GM18498 (cell line): ENCODE measurements at regions not wholly inside any gene's neighbourhood (a gene's known extent, or its start where the extent isn't known, plus 50 kb on each side); places are given as distances from the start of the nearest gene placed in this dataset.
"Not testable (repeated sequence)": the region's sequence is repeated elsewhere in the genome, so short reads cannot be mapped to it uniquely, and the experiment has no call there.

ENCODE experiments used
- ATAC-seq: cut with Tn5 transposase; IDR thresholded peaks from one replicate; pipeline ENCODE4 v1.9.1; 2021; ENCODE audit warnings: mild to moderate bottlenecking, moderate library complexity; ENCODE audit not compliant: unreplicated experiment

DNA sequence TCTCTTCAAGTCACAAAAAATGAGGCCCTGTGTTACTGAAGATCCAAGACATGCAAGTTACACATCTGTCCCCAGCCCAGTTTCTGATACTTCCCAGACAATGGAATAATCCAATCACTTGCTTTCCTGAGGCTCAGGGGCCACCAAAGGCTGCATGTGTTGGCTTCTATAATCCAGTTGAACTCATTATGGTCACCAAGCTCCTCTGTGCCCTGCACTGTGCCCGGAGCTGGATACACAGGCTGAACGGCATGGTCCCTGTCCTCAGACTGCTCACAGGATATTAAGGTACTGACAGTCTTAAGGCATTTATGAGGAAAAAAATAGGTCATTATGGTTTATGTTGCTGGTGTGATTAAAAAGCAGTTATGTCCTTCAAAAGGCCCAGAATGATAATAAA is 117.0 kb upstream of the SYT6 start:
- ATAC-seq = no peak

DNA sequence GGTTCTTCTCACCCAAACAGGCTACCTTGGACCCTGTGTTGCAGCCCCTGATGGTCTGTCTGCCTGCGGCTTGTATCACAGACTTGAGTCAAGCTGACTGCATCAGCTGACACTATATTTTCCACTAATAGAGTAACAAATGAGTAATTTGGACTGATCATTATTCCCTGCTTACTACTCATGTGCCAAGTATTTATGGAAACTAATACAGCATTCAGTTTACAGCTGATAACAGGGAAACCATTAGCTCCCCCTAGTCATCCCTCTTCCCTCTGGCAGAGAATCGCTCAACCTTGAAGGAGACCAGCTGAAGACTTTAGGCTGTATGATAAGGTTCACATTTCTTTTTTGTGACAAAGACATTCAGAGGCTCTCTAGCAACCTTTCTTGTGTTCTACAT is 116.6 kb upstream of the SYT6 start:
- no peak for ATAC-seq

DNA sequence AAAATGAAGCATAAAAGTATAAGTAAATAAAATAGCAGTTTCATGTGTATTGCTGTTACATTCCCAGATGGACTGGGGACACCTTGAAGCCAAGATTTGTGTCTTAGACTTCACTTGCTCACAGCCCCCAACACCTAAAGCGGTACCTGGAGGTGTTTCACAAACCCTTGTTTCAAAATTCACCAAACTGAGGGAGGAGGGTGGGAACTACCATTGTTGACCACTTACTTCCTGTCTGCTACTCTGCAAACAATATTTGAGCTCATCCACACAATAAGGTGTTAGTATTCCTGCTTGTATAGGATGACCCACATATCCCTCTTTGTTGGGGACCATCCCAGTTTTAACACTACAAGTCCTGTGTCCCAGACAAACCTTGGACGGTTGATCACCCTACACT is 115.9 kb upstream of the SYT6 start:
- ATAC-seq = no peak

DNA sequence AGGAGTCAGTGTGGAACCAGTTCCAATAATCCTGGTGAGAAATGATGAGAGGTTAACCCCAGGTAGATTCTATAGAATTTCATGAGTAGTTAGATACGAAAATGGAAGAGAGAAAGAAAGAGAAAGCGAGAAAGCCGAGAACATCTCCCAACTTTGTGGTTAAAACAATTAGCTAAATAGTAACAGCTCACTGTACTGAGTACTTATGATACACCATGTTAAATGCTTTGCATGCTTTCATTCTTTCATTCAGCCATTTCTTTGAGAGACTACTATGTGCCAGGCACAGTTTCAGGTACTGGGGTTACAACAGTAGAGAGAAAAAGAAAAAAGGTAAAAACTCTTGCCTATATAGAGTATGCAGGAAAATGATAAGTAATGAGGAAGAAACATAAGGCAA is 109.7 kb upstream of the SYT6 start:
- peak; percentile 99 for ATAC-seq

DNA sequence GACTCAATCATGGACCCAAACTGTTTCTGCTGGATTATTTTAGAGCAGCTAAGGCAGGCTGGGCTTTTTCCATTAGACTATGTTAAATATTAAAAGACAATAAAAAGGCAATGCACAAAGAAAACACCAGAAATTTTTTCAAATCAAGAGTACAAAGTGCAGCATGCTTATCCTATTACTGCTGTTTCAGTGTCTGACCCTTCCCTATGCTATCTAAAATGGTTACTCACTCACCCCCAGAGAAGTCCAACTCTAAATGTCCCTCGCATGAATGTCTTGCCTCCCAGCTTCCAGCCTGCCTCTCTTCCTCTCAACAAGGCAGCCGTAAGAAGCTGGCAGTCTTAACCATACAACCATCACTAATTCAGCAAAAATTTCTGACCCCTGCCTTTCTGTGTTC is 108.7 kb upstream of the SYT6 start:
- no peak for ATAC-seq

DNA sequence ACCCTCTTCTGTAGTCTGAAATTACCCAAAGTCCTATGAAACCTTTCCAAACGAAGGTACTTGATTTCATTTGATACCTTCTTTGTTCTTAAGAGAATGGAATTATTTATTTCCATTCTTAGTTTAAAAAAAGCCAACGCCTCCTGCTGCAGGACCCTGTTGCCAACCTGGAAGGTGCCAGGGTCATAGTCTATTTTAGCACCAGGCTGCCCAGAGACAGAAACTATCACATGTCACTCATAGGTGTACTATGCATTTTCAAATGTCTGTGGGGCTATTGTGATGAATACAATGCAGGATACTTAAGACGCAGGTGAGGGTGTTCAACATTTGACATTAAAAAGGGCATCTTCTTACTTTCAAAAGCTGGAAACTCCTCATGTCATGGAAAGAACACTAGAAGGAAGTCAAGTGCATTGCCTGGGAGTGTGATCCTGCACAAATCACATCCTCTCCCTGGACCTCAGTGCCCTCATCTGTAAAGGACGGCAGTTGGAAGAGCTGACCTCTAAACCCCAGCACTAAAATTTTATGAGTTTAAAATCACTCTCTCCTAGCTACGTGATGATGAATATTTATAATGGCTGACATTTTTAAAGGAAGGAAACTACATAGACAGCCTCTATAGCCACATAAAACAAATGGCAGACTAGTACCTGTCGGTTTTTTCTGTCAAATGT is 107.3 kb upstream of the SYT6 start:
- ATAC-seq = no peak

DNA sequence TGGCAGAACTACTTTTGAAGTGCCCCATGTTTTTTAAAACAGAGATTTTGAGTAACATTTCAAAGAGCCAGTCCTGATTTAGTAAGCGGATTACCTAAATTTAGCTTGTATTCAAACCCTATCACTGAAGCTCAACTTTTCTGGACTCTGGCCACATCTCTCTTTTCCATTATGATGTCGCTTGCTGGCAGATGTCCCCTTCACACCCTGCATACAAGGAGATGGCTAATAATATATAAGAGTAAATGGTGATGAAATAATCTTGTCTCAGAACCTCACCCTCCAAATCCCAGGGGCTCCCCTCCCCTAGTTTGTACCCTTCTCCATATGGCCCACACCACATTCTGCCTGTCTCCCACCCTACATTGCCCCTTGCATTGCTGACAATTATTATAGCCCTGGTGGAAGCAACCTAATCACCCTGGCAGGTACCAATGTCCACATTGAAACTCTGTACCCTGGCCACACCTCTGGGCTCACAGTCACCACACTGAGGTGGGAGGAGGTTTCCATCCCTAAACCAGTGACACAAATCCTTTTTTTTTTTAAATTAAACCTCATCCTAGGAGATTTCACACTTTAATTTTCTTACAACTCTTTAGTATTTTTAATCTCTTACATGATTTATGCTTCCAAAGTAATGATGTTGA is 106.0 kb upstream of the SYT6 start:
- ATAC-seq = no peak

DNA sequence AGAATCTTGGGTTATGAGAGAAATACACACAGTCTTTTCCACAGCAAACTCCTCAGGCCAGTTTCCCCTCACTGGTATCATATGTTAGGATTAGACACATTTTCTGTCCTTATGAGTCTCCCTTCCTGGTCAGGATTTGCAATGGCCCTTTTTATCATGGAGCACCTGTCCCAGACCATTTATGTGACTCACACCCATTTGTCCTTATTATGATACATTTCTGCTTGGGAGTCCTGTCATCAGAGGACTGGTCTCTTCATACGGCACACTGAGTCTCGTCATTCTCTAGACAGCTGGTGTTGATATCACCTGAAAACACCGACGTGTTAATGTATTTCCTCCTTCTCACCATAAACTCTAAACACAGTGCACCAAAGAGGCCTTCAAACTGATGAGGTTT is 105.0 kb upstream of the SYT6 start:
- ATAC-seq = no peak

DNA sequence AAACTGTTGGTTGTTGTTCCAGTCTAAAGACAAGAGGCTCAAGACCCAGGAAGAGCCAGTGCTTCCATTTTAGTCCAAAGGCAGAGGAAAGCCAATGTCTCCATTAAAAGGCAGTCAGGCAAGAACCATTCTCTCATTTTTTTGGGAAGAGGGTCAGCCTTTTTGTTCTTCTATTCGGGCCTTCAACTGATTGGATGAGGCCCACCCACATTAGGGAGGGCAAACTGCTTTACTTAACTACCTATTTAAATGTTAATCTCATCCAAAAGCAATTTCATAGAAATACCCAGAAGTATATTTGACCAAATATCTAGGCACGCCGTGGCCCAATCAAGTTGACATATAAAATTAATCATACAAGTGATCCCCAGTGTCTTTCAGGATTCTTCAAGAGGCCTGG is 104.4 kb upstream of the SYT6 start:
- no peak for ATAC-seq

DNA sequence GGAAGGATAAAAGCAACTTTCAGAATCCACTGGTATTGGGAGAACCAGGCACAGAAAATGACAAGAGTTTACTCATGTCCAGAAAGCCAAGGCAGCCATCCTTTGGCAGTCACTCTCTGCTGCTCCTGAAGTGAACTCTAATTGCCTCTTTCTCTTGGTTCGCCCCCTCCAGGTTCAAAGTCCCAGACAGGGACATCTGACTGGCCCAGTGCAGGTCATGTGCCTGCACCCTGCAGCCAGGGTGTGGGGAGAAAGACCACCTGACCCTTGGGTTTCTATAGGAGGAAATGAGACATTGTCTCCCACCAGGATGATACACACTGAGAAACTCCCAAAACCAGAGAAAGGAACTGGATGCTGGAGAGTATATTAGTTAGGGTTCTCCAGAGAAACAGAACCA is 103.9 kb upstream of the SYT6 start:
- ATAC-seq = no peak

DNA sequence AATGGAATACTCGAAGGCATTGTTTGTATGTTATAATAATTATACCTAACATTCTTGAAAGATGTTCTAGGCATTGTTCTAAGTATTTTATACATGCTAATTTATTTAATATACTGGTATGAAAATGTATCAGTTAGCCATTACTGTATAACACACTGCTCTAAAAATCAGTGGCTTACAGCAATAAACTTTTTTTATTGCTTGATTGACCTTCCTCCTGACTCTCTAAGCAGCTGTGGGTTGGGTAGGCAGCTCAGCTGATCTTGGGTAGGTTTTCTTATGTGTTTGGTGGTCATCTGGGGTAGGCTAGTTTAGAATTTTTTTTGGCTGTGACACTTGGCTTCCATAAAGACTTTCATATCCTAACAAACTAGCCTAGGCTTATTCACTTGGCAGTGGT is 100.2 kb upstream of the SYT6 start:
- ATAC-seq = no peak

DNA sequence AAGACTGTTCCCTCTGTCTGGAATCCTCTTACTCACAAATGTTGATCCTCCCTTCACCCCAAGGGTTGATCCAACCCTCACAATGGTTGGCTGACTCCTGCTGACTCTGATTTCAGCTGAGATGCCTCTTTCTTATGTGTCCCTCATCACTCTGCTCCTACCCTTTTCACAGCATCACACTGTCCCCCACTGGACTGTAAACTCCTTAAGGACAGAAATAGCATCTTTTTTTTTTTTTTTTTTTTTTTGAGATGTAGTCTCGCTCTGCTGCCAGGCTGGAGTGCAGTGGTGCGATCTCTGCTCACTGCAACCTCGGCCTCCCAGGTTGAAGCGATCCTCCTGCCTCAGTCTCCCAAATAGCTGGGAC is 97.9 kb upstream of the SYT6 start:
- ATAC-seq = no peak

DNA sequence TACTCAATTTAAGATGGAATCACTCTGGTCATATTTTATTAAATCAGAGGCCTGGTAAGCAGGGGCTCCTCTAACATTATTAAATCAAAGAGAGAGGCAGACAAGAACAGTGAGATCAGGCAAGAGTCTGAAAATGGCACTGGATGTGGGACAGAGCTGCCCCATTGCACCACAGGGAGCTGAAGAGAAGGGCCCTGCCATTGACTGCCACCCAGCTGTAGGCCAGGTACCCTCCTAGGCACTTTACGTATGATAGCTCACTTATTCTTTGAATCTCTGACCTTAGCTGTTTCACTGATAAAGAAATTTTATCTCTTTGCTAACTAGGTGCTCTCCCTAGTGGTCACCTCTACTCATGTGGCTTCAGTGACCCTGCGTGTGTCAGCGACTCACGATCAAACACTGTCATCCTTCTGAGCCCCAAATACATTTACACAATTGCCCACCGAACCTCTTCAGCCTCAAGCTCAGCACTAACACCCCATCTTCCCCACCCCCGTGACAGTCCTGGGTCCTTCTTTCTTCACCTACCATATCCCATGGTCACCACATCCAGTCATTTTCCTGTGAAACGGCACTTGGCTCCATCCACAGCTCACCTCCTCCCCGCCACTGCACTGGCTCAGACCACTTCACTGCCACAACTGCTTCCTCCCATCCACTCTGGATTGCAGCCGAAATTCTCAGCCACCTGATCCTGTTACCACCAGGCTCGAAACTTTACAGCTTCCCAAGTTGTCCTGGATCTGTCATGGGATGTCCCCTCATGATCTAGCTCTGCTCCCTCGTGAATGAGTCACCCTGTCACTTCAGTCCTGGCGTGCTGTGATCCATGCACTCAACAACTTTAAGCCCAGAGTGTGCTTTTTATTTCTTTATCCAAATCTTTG is 97.3 kb upstream of the SYT6 start:
- ATAC-seq = no peak

DNA sequence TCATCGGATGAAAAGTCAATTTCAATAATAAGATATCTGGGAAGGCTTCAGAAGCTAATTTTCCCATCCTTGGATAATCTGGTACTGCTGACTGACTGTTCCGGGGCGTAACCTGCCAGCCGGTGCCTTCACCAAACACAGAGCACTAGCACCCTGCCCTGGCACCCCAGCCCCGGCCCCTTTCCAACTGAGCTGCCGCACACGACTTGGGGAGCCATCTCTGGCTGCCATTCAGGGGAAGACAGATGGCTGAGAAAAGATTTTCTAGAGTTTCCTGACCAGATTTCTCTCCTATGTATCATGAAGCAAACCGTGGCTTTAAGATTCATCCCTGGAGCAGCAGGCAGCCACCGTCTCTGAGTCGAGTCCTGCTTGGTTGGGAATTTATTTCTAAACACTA is 96.0 kb upstream of the SYT6 start:
- ATAC-seq = no peak

DNA sequence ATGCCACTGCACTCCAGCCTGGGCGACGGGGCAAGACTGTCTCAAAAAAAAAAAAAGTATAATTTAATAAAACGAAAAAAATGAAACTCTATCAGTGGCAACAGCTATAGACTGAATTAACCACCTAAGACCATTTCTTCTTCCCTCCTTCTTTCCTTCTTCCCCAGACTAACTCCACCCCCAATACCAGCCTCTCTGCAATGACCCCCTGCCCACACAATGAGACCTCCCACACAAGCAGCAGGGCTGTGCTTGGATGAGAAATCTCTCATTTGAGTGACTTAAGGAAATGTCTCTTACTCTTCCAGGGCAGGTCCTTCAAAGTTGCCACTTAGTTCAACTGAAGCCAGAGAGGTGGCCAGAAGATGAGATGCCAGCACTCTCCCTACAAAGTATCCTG is 94.5 kb upstream of the SYT6 start:
- ATAC-seq = no peak

DNA sequence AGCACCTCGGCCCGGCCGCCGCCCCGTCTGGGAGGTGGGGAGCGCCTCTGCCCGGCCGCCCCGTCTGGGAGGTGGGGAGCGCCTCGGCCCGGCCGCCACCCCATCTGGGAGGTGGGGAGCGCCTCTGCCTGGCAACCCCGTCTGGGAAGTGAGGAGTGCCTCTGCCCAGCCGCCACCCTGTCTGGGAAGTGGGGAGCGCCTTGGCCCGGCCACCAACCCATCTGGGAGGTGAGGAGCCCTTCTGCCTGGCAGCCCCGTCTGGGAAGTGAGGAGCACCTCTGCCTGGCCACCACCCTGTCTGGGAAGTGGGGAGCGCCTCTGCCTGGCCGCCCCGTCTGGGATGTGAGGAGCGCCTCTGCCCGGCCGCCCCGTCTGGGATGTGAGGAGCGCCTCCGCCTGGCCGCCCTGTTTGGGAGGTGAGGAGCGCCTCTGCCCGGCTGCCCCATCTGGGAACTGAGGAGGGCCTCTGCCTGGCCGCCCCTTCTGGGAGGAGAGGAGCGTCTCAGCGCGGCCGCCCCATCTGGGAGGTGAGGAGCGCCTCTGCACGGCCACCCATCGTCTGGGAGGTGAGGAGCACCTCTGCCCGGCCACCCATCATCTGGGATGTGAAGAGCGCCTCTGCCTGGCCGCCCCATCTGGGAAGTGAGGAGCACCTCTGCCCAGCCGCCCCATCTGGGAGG is 89.0 kb upstream of the SYT6 start:
- ATAC-seq = not testable (repeated sequence)

DNA sequence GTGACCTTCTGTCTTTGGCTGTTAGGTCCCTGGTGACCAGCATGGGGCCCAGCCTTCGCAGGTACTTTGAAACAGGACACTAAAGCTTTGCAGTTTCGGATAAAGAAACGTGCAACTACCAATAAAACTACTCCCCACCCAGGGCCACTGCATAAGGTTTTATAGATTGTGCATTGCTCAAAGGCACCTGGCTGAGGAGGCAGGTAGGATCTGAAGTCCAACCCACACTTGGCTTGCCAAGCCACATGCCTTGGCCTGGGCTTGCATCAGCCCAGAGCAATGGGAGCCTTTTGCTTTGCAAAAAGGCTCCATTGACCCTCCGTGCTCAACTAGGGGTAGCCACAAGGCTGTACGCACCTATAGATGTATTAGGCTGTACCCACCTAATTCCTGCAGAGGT is 84.4 kb upstream of the SYT6 start:
- ATAC-seq = no peak

DNA sequence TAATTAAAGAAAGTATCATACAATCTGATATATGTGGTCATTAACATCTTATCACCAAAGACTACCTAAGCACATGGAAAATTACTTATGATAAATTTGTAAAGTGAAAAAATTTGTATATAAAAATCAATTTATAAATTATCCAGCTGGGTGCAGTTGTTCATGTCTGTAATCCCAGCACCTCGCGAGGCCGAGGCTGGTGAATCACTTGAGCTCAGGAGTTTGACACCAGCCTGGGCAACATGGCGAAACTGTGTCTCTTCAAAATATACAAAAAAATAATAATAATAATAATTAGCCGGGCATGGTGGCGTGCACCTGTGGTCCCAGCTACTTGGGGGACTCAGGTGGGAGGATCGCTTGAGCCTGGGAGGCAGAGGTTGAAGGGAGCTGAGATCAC is 82.8 kb upstream of the SYT6 start:
- ATAC-seq = no peak

DNA sequence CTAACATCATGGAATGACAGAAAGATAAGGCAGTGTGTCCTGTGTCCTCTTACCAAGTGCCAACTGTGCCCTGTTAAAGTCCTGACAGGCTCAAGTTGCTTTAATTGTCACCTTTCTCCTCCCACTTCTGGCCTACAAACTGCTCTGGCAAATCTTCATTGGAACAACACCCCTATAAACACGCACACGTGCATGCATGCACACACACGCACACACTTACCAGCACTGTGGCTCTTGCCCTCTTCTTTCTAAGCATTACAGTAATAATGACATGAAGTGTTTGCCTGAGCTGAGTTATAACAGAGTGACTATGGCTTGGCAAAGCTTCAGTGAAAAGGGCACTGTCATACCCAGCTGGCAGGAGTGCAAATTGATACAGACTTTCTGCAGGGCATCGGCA is 82.3 kb upstream of the SYT6 start:
- ATAC-seq = no peak

DNA sequence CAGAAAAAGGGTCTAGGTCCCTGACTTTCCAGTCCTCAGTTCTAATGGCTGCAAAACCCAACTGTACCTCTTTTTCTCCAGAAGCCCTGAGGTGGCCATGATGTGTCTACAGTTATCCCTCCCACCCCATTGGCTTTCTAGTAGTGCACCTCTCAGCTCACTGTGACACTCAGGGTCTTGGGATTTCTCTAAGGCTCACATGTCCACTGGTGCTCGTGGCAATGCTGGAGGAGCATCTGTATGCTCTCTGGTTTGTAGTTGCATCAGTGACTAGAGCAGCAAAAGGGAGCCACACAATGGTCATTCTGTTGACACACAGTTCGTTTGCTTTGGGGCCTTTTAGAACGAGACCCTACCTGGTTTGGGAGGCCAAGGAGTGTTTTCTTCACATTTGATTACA is 81.6 kb upstream of the SYT6 start:
- ATAC-seq = no peak

DNA sequence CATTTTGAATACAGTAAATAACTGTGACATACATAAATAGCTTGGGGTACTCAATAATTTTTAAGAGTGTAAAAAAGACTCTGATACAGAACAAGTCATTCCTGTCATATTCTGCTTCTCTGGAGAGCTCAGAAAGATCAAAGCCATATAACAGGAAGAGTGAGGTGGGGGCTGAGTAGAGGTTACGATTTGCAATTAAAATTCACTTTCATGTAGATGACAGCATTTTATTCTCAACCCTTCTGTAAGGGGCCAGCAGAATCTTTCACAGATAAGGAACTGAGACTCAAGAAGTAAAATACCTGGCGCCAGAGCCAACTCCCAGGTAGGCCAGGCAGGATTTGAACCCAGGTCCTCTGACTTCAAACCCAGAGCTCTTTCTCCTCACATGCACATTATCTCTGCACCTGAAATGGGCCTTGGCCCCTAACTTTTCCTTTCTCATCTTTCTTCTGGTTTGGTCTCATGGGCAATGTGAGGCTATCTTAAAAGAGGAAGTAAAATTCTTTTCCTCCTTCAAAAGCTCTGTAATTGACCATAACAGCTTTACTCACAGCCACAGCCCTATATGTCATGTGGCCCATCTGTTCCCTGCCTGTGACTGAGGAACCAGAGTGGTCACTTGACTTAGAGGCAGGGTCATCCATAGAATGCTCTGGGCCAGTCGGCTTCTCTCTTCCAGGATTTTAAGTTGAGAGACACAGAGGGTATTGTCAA is 80.9 kb upstream of the SYT6 start:
- ATAC-seq = peak; percentile 81
